ENCODE measurements at regions not wholly inside any gene's neighbourhood (a gene's known extent, or its start where the extent isn't known, plus 50 kb on each side); places are given as distances from the start of the nearest gene placed in this dataset.

- no peak for DNase-seq
These were observed 125.6 kb upstream of the PRPS1L1 start for GRCh38 chr7:18153183-18153748.

GRCh38 chr7:18154726-18155125 lies 127.1 kb upstream of the PRPS1L1 start:
- no peak for DNase-seq

GRCh38 chr7:18157233-18157632 lies 129.6 kb upstream of the PRPS1L1 start:
- no peak for DNase-seq

- DNase-seq = no peak
These were observed 135.0 kb upstream of the PRPS1L1 start for GRCh38 chr7:18162657-18163056.

GRCh38 chr7:18163091-18163490 lies 135.4 kb upstream of the PRPS1L1 start:
- no peak for DNase-seq

GRCh38 chr7:18165166-18165565 lies 137.5 kb upstream of the PRPS1L1 start:
- DNase-seq = no peak

DNA sequence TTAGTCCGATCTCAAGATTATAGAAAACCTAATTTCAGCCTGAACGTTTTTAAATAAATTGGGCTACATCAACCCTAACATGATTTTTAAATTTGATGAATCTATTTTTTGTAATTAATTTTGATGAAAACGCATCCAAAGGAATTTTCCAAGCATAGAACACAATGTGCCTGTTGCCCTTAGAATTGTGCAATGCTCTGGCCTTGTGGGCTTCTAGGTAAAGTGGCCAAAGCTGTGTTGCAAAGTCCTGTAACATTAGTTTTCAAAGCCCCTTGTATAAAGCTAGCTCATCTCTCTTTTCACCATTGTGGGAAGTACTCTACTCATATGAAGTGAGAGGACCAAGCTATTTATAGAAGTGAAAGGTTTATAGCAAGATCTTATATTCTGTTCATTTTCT lies 138.4 kb upstream of the PRPS1L1 start:
- no peak for DNase-seq

- DNase-seq = no peak
These were observed 140.2 kb upstream of the PRPS1L1 start for GRCh38 chr7:18167815-18168214.

GRCh38 chr7:18174996-18175395 lies 147.3 kb upstream of the PRPS1L1 start:
- DNase-seq = no peak

DNA sequence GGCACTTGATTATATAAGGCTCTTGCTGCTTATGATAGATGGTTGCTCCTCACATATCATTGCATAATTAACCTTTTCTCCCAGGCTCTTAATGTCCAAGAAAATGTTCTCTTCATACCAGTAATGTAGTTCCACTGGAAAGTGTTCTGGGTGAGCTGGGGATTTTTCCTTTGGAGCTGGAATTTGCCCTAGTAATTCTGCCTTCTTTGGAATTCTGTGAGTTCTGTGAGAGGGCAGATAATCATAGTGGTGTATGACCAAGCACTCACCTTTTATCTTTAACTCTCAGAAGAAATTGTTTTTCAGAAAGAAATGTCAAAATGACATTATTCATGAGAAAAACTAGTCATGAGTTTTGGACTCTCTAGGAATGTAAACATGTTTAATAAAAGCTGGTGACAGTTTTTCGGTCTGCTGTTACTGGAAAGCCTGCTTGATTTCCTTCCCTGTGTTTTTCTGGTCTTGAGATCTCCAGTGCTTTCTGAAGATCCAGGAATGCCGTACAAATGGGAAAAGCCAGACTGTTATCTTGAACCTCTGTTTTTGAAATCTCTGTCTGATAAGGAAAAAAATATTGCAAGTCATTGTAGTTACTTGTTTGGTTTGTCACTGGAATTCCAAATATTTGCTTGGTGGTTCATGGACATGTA lies 148.3 kb upstream of the PRPS1L1 start:
- DNase-seq = no peak

- DNase-seq = no peak
These were observed 149.6 kb upstream of the PRPS1L1 start for GRCh38 chr7:18177129-18177814.

DNA sequence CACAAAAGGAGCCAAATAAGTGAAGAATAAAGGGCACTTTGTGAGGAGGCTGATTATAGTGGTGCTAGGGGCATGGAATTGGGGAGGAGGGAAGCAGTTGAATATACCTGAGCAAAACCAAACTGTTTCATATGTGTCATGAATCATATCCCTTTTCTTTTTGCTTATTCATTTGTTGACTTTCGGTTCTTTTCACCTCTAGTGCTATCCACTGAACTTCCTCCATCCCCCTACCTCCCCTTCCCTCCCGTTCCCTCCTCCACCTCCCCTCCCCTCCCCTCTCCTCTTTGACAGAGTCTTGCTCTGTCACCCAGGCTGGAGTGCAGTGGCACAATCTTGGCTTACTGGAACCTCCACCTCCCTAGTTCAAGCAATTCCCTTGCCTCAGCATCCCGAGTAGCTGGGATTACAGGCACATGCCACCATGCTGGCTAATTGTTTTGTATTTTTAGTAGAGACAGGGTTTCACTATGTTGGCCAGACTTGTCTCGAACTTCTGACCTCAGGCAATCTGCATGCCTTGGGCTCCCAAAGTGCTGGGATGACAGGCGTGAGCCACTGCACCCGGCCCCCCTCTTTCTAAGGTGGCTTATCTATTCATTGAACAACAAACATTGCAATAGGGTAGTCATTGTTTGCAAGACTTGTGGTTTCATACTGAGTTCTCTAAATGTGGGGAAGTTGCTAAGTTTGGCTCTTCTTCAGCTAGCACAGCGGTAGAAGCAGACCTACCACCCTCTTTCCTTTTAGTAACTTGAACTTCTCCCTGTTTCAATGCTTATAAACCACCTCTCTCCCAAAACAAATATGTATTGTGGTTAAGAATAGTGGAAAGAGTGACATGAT lies 150.4 kb upstream of the PRPS1L1 start:
- DNase-seq = no peak

DNA sequence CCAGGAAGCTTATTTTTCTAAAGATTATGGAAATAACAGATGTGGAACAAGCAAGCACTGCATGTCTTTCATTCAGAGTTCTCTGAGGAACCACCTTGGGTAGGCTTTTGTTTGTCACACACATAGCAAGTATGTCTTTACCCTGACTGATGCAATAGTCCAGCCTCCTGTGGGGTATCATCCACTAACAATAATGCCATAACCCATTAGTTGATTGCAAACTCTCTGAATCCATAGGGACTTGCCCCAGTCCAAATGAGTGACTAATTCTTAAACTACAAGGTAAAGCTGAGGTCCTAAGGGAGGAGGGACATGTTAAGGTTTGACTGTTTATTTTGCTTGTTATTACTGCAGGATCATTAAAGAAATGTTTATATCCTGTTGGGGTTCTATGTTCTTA lies 151.4 kb upstream of the PRPS1L1 start:
- no peak for DNase-seq

DNA sequence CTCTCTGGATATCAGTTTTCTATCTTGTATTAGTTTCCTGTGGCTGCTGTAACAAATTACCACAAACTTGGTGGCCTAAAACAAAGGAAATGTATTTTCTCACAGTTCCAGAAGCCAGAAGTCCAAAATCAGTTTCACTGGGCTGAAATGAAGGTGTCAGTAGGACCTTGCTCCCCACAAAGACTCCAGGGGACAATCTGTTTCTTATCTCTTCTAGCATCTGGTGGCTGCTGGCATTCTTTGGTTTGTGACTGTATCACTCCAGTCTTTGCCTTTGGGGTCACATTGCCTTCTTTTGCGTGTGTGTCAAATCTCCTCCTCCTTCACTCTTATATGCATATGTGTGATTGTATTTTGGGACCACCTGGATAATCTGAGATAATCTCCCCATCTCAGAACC lies 153.0 kb upstream of the PRPS1L1 start:
- no peak for DNase-seq

DNA sequence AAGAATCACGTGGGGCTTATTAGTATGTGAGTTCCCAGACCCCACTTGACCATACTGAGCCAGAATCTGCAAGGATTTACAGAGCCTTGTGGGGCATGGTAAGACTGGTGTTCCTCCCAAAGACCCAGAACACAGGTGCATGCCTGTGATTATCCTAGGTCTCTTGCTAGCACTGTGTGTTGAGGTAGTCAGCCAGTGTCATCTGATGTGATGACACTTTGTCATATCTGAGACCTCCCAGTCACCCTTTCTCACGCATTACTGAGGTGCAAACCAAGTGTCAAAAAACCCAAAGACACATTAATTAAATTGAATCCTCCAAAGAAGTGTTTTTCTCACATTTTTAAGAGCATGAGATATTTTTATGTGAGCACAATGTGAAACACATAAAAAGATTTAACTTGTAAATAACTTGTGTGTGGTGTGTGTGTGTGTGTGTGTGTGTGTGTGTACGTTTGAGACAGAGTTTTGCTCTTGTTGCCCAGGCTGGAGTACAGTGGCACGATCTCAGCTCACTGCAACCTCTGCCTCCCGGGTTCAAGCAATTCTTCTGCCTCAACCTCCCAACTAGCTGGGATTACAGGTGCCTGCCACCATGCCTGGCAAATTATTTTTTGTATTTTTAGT lies 162.0 kb upstream of the PRPS1L1 start:
- no peak for DNase-seq

- no peak for DNase-seq
These were observed 163.7 kb upstream of the PRPS1L1 start for GRCh38 chr7:18191341-18191740.

DNA sequence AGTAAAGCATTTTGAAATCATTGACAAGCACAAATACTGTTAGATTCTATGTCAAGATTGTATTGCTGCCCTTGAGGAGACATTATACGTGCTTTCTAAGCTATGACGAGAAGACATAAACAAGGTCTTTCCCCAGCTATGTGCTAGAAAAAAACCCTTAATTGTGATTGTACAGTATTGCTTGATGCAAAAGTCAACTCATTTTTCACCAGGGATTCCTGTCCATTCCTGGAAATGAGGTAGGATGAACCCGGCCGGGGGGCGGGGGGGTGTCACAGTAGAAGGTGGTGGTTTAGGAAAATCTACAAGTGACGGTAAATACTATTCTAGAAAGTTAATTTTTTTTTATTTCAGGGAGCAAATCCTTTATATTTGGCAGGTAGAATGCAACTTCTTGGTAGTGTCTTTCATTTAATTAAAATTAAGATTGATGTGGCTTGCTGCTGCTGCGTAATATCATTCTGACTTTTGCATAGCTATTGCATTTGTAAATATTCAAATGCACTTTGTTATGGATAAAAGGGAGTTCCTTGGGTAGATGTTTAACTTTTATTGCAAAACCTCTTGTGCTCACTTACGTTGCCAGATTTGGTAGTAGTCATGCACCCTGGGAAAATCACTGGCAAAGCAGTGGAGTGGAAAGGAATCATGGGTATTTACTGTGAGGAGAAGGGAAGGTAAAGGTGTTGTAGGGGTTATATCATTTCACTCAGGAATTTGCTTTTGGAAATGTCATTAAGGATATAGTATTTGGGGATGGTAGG lies 164.4 kb upstream of the PRPS1L1 start:
- no peak for DNase-seq

- no peak for DNase-seq
These were observed 167.0 kb upstream of the PRPS1L1 start for GRCh38 chr7:18194616-18195015.

GRCh38 chr7:18196638-18197037 lies 169.0 kb upstream of the PRPS1L1 start:
- no peak for DNase-seq

- no peak for DNase-seq
These were observed 171.2 kb upstream of the PRPS1L1 start for GRCh38 chr7:18198868-18199267.

DNA sequence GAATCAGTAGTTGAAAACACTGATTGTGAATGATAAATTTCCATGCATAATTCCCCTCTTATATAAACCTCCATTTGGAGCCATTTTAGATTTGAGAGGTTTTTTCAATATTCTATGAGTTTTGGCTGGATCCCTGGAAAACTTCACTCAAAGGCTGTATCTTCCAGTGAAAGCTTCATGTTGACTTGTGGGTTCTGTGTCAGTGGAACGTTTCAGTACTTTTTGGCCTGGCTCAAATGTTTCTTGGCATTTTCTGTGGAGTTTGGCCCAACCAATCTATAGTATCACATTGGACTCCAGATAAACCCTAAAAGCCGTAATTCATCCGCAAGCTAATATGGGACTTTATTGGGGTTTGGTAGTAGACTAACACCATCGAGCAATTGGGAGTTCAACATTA lies 172.6 kb upstream of the PRPS1L1 start:
- DNase-seq = no peak

DNA sequence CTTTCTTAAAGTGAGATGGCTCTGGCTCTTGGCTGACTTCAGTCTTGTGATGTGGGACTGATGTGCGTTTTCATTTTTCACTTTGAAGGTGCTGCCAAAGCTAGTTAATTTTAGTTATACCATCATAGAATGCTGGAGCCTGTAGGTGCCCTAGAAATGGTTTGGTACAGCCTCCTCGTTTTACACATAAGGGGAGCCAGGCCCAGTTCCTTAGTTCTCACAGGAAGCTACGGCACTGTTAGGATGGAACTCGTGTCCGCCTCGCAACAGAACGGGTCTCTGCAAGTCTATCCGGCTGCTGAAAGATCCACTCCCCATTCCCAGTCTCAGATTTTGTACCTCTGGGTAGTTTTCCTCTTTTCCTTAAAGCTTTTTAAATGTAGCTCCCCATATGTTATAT lies 173.2 kb upstream of the PRPS1L1 start:
- DNase-seq = no peak
